H9 (cell line): ENCODE measurements at regions not wholly inside any gene's neighbourhood (a gene's known extent, or its start where the extent isn't known, plus 50 kb on each side); places are given as distances from the start of the nearest gene placed in this dataset.

Experiments
- DNase-seq: peaks from one replicate; pipeline ENCODE4 v3.0.0-alpha.2; 2017
- H2AFZ ChIP-seq: one replicate; pipeline ENCODE4 v1.6.1; 2013; ENCODE audit warnings: mild to moderate bottlenecking, low read length, control low read depth, moderate library complexity
- H2AK5ac ChIP-seq: 2 replicates; pipeline ENCODE4 v1.6.1; 2013; ENCODE audit warnings: low read length, control low read depth, mixed read lengths; ENCODE audit not compliant: insufficient read length
- H2BK120ac ChIP-seq: one replicate; pipeline ENCODE4 v1.6.1; 2013; ENCODE audit warnings: low read depth, mild to moderate bottlenecking, low read length, control low read depth, inconsistent platforms; ENCODE audit not compliant: poor library complexity, severe bottlenecking
- H2BK12ac ChIP-seq: 2 replicates; pipeline ENCODE4 v1.6.1; 2013; ENCODE audit warnings: low read length, control low read depth, mixed read lengths, low read depth; ENCODE audit not compliant: insufficient read length
- H2BK15ac ChIP-seq: 2 replicates; pipeline ENCODE4 v1.6.1; 2013; ENCODE audit warnings: low read depth, low read length, control low read depth
- H2BK20ac ChIP-seq: one replicate; pipeline ENCODE4 v1.6.1; 2013; ENCODE audit warnings: low read depth, mild to moderate bottlenecking, low read length, control low read depth, inconsistent platforms; ENCODE audit not compliant: poor library complexity, severe bottlenecking
- H2BK5ac ChIP-seq: 2 replicates; pipeline ENCODE4 v1.6.1; 2013; ENCODE audit warnings: low read length, control low read depth, mixed read lengths; ENCODE audit not compliant: insufficient read length
- H3K14ac ChIP-seq: 2 replicates; pipeline ENCODE4 v1.6.1; 2013; ENCODE audit warnings: low read length, control low read depth; ENCODE audit not compliant: insufficient read depth
- H3K18ac ChIP-seq: 2 replicates; pipeline ENCODE4 v1.6.1; 2013; ENCODE audit warnings: low read depth, mild to moderate bottlenecking, mixed read lengths, low read length, control low read depth; ENCODE audit not compliant: insufficient read length
- H3K23ac ChIP-seq: 2 replicates; pipeline ENCODE4 v1.6.1; 2013; ENCODE audit warnings: low read length, control low read depth, mixed read lengths, low read depth; ENCODE audit not compliant: insufficient read length
- H3K23me2 ChIP-seq: 2 replicates; pipeline ENCODE4 v1.6.1; 2013; ENCODE audit warnings: low read depth, mild to moderate bottlenecking, mixed read lengths, low read length, control low read depth; ENCODE audit not compliant: insufficient read length, poor library complexity, severe bottlenecking
- H3K27ac ChIP-seq: 2 replicates; pipeline ENCODE4 v1.5.1; 2013; ENCODE audit warnings: low read length, control low read depth, mixed read lengths, low read depth; ENCODE audit not compliant: insufficient read length
- H3K27me3 ChIP-seq: 2 replicates; pipeline ENCODE4 v1.6.1; 2013; ENCODE audit warnings: low read length, control low read depth, inconsistent platforms; ENCODE audit not compliant: insufficient read depth
- H3K4ac ChIP-seq: 2 replicates; pipeline ENCODE4 v1.6.1; 2013; ENCODE audit warnings: low read depth, mild to moderate bottlenecking, control low read depth, inconsistent platforms, low read length, moderate library complexity
- H3K4me1 ChIP-seq: 2 replicates; pipeline ENCODE4 v1.6.1; 2013; ENCODE audit warnings: low read length, control low read depth, inconsistent platforms; ENCODE audit not compliant: insufficient read depth
- H3K4me2 ChIP-seq: 2 replicates; pipeline ENCODE4 v1.6.1; 2013; ENCODE audit warnings: low read length, control low read depth, mixed read lengths; ENCODE audit not compliant: insufficient read length, insufficient read depth
- H3K56ac ChIP-seq: 2 replicates; pipeline ENCODE4 v1.6.1; 2013; ENCODE audit warnings: low read depth, mild to moderate bottlenecking, mixed read lengths, low read length, control low read depth; ENCODE audit not compliant: insufficient read length
- H3K79me1 ChIP-seq: 2 replicates; pipeline ENCODE4 v1.6.1; 2013; ENCODE audit warnings: low read depth, mild to moderate bottlenecking, moderate library complexity, low read length, control low read depth, inconsistent platforms; ENCODE audit not compliant: insufficient read depth, poor library complexity, severe bottlenecking
- H3K79me2 ChIP-seq: 2 replicates; pipeline ENCODE4 v1.6.1; 2013; ENCODE audit warnings: low read length, control low read depth, inconsistent platforms; ENCODE audit not compliant: insufficient read depth
- H3K9ac ChIP-seq: 2 replicates; pipeline ENCODE4 v1.6.1; 2013; ENCODE audit warnings: low read length, control low read depth, mixed read lengths; ENCODE audit not compliant: insufficient read length; ENCODE audit errors: extremely low read depth
- H3K9me3 ChIP-seq: one replicate; pipeline ENCODE4 v1.6.1; 2013; ENCODE audit warnings: low read depth, low read length, inconsistent platforms; ENCODE audit not compliant: control insufficient read depth
- H3T11ph ChIP-seq: one replicate; pipeline ENCODE4 v1.6.1; 2013; ENCODE audit warnings: mild to moderate bottlenecking, low read length, control low read depth, inconsistent platforms
- H4K20me1 ChIP-seq: one replicate; pipeline ENCODE4 v1.6.1; 2013; ENCODE audit not compliant: control insufficient read depth, insufficient read length, insufficient read depth
- H4K5ac ChIP-seq: 2 replicates; pipeline ENCODE4 v1.6.1; 2013; ENCODE audit warnings: low read depth, mild to moderate bottlenecking, mixed read lengths, low read length, control low read depth; ENCODE audit not compliant: insufficient read length
- H4K8ac ChIP-seq: replicated peaks from 2 replicates; pipeline ENCODE4 v1.6.1; 2013; ENCODE audit warnings: low read length, control low read depth, mixed read lengths, low read depth; ENCODE audit not compliant: insufficient read length
- H4K91ac ChIP-seq: 2 replicates; pipeline ENCODE4 v1.6.1; 2013; ENCODE audit warnings: low read depth, mild to moderate bottlenecking, moderate library complexity, mixed read lengths, low read length, control low read depth; ENCODE audit not compliant: insufficient read length
- H3K27ac Mint-ChIP-seq, 3 experiments: 2 replicates in 2 of 3; 3 replicates in 1 of 3; pipeline ENCODE4 v1.8.0; 2020 to 2021; ENCODE audit warnings: mixed read lengths in 3 of 3, mild to moderate bottlenecking in 1 of 3, moderate library complexity in 1 of 3
- H3K27me3 Mint-ChIP-seq: 2 replicates; pipeline ENCODE4 v1.8.0; 2021; ENCODE audit warnings: low read depth, mild to moderate bottlenecking, moderate library complexity, mixed read lengths
- H3K36me3 Mint-ChIP-seq, 3 experiments: 2 replicates in 2 of 3; 3 replicates in 1 of 3; pipeline ENCODE4 v1.8.0; 2020 to 2021; ENCODE audit warnings: low read depth in 3 of 3, mixed read lengths in 3 of 3; ENCODE audit not compliant: insufficient read depth in 1 of 3
- H3K4me1 Mint-ChIP-seq, 2 experiments: 2 replicates each; pipeline ENCODE4 v1.8.0; 2020; ENCODE audit warnings: mixed read lengths in 2 of 2
- H3K4me3 Mint-ChIP-seq, 2 experiments: 2 replicates in 1 of 2; 3 replicates in 1 of 2; pipeline ENCODE4 v1.8.0; 2020 to 2021; ENCODE audit warnings: mild to moderate bottlenecking in 2 of 2, mixed read lengths in 2 of 2, moderate library complexity in 1 of 2
- H3K9me3 Mint-ChIP-seq, 2 experiments: 2 replicates in 1 of 2; 3 replicates in 1 of 2; pipeline ENCODE4 v1.8.0; 2020; ENCODE audit warnings: mild to moderate bottlenecking in 2 of 2, mixed read lengths in 2 of 2, moderate library complexity in 1 of 2
- WGBS: extraction: QIAGEN DNeasy Blood & Tissue Kit; methylation state at CpG from one replicate; pipeline ENCODE4 v1.1.7; 2013; ENCODE audit warnings: missing lambda C conversion rate, low lambda C conversion rate, mixed read lengths; ENCODE audit not compliant: insufficient read length; ENCODE audit errors: extremely low coverage; 5-methylcytosine and 5-hydroxymethylcytosine counted together
- TF ChIP-seq, protein P1 (sequence below): fragments of 200-600 bp; sonication (generic); conservative IDR thresholded peaks from 3 replicates; pipeline ENCODE4 v1.8.0; 2021; ENCODE audit warnings: antibody characterized with exemption, mild to moderate bottlenecking

DNA sequence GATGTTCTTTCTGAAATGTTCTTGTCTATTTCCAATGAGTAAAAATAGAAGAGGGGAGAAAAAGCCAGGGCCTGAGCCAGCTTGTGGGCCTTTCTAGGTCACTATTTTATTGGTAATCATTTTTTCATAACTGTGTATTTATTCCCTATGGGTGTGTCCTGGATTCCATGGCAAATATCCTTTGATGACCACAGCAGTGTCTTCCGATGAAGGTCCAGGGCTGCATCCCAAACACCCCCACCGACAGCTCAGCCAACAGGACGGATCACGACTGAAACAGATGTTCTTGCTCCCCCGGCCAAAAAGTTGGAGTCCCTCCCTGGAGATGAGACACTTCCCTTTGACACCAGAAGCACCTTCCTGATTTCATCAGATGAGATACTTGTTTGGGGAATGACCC lies 105.4 kb upstream of the PLEKHG1 start:
- Histone ChIP-seq H3K56ac (no peak overlapping the region), H2BK12ac (no peak overlapping the region), H4K5ac (no peak overlapping the region), H3K23ac (no peak overlapping the region), H3T11ph (no peak overlapping the region), H3K27me3 (no peaks in the 10 kb centered on the region), H2BK5ac (no peak overlapping the region), H2BK20ac (no peak overlapping the region), H3K14ac (no peak overlapping the region), H3K79me2 (no peaks in the 10 kb centered on the region), H3K4me1 (no peaks in the 10 kb centered on the region), H3K9ac (no peak overlapping the region), H2BK120ac (no peak overlapping the region), H3K4me2 (no peak overlapping the region), H4K8ac (no peak overlapping the region), H3K9me3 (no peaks in the 10 kb centered on the region), H3K23me2 (no peaks in the 10 kb centered on the region), H2AFZ (no peak overlapping the region), H2AK5ac (no peak overlapping the region), H4K91ac (no peak overlapping the region), H3K4ac (no peak overlapping the region), H4K20me1 (no peaks in the 10 kb centered on the region), H3K79me1 (no peaks in the 10 kb centered on the region), H3K27ac (no peak overlapping the region), H3K18ac (no peak overlapping the region), H2BK15ac (no peak overlapping the region)
- DNase-seq, result no peak
- Mint-ChIP-seq H3K36me3 (peaks cover 0 to 4% (median 3%) of the 10 kb centered on the region in 3 experiments; a peak in 1 of 7 replicates), H3K4me1 (no peaks in the 10 kb centered on the region), H3K27me3 (peaks cover 3% of the 10 kb centered on the region; the same call in 1 of the 2 replicates), H3K9me3 (peaks cover 10% of the 10 kb centered on the region in 2 experiments; a peak in 4 of 5 replicates), H3K27ac (no peak overlapping the region; a peak in 1 of 7 replicates), H3K4me3 (no peak overlapping the region)
- no CpG with 5 or more reads among the region's 5 CpGs for WGBS
- TF ChIP-seq, protein P1, sequence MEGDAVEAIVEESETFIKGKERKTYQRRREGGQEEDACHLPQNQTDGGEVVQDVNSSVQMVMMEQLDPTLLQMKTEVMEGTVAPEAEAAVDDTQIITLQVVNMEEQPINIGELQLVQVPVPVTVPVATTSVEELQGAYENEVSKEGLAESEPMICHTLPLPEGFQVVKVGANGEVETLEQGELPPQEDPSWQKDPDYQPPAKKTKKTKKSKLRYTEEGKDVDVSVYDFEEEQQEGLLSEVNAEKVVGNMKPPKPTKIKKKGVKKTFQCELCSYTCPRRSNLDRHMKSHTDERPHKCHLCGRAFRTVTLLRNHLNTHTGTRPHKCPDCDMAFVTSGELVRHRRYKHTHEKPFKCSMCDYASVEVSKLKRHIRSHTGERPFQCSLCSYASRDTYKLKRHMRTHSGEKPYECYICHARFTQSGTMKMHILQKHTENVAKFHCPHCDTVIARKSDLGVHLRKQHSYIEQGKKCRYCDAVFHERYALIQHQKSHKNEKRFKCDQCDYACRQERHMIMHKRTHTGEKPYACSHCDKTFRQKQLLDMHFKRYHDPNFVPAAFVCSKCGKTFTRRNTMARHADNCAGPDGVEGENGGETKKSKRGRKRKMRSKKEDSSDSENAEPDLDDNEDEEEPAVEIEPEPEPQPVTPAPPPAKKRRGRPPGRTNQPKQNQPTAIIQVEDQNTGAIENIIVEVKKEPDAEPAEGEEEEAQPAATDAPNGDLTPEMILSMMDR, result no peak
